Cortex of kidney (tissue), 1 donor: ENCODE measurements at regions not wholly inside any gene's neighbourhood (a gene's known extent, or its start where the extent isn't known, plus 50 kb on each side); places are given as distances from the start of the nearest gene placed in this dataset.
"Not testable (repeated sequence)": the region's sequence is repeated elsewhere in the genome, so short reads cannot be mapped to it uniquely, and the experiment has no call there.

ENCODE experiments used
- DNase-seq: peaks from one replicate; lab custom pipeline; 2025; lab: John Stamatoyannopoulos, UW

DNA sequence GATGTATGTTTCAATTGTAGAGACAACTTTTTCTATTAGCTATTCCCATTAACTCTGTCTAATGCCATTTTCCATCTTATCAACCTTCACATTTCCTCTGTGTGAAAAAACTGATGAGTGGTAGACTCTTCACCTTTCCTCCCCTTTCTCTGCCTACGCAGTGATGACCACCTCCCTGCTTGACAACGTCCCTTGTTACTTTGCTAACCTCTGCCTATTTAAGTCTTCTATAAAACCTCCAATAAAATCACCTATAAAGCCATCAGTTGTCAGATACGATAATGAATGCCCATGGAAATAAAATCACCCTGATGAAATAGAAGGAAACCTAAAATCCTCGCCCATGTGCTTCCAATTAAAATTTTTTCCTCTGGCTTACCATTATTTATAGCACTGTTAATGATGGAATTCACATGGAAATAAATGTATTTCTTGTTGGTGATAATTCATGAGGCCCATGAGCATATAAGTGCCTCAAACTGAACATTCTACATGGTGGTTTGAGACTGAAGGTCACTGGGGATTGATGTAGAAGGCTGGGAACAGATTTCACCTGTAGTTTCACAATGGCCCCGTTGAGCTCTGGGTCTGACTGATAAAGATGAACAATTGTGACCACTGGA, 1454.0 kb upstream of the SEL1L start:
- DNase-seq: no peak

DNA sequence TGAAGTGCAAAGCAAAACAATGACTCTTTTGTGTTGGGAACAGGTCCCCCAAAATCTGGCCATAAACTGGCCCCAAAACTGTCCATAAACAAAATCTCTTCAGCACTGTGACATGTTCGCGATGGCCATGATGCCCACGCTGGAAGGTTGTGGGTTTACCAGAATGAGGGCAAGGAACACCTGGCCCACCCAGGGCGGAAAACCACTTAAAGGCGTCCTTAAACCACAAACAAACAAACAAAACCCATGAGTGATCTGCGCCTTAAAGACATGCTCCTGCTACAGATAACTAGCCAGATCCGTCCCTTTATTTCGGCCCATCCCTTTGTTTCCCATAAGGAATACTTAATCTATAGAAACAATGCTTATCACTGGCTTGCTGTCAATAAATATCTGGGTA, 1460.9 kb upstream of the SEL1L start:
- not testable (repeated sequence) for DNase-seq

DNA sequence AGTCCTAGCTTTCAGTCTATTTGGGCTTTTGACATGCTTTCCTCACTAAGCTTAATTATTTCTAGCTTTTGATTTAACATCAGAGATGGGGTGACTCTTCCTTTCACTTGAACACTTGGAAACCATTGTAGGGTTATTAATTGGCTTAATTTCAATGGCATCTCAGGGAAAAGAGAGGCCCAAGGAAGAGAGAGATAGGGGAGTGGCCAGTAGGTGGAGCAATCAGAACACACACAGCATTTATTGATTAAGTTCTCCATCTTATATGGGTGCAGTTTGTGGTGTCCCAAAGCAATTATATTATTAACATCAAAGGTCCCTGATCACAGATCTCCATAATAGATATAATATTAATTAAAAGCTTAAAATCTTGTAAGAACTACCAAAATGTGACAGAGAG, 1466.1 kb upstream of the SEL1L start:
- DNase-seq: no peak

- no peak for DNase-seq
These were observed 1470.9 kb upstream of the SEL1L start for GRCh38 chr14:83004456-83005006.

GRCh38 chr14:83006121-83006670, 1472.5 kb upstream of the SEL1L start:
- no peak for DNase-seq

- DNase-seq: not testable (repeated sequence)
These were observed 1473.4 kb upstream of the SEL1L start for GRCh38 chr14:83007052-83007451.

DNA sequence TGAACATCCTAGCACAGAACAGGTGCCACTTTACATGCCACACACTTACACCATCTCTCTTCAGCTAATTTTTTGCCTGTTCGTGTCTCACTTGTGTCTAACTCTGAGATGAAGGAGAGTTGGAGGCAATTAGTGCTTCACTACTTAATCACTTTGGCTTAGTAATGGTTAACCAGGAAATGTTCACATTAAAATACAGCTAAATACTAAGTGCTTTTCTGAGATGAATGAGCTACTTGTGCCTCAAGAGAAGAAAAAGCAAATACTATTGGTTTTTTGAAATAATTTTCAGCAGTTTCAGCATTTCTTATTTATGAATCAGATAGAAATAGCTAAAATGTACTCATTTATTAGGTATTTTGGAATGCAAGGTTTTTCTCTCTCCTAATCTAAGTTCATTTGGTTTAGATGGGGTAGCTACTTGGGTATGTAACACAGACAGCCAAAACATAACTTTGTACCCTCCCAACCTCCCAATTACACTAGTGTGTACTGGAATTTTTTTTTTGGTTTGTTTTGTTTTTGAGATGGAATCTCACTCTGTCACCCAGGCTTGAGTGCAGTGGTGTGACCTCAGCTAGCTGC, 1474.1 kb upstream of the SEL1L start:
- no peak for DNase-seq

DNA sequence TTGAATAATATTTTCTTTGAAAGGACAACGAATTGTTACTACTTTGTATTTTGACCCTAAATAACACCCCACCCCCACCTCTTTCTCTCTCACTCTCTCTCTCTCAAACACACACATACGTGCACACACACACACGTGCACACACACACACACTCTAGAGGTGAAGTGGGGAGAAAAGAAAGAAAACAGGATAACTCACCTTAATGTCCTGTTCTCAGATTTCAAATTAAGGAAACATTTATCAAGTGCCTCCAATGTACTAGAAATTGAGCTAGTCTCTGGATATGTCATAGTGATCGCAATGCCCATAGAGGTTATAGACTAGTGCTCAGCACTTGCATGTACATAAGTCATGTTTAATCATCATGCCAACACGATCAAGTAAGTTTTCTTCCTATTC, 1483.6 kb upstream of the SEL1L start:
- DNase-seq: no peak

GRCh38 chr14:83019744-83020414, 1486.2 kb upstream of the SEL1L start:
- no peak for DNase-seq

- no peak for DNase-seq
These were observed 1487.7 kb upstream of the SEL1L start for GRCh38 chr14:83021323-83021722.

- no peak for DNase-seq
These were observed 1489.7 kb upstream of the SEL1L start for GRCh38 chr14:83023369-83023768.

- no peak for DNase-seq
These were observed 1507.6 kb upstream of the SEL1L start for GRCh38 chr14:83041224-83041623.

- no peak for DNase-seq
These were observed 1509.2 kb upstream of the SEL1L start for GRCh38 chr14:83042858-83043257.

GRCh38 chr14:83044001-83044400, 1510.3 kb upstream of the SEL1L start:
- no peak for DNase-seq

- no peak for DNase-seq
These were observed 1513.6 kb upstream of the SEL1L start for GRCh38 chr14:83047059-83047830.

DNA sequence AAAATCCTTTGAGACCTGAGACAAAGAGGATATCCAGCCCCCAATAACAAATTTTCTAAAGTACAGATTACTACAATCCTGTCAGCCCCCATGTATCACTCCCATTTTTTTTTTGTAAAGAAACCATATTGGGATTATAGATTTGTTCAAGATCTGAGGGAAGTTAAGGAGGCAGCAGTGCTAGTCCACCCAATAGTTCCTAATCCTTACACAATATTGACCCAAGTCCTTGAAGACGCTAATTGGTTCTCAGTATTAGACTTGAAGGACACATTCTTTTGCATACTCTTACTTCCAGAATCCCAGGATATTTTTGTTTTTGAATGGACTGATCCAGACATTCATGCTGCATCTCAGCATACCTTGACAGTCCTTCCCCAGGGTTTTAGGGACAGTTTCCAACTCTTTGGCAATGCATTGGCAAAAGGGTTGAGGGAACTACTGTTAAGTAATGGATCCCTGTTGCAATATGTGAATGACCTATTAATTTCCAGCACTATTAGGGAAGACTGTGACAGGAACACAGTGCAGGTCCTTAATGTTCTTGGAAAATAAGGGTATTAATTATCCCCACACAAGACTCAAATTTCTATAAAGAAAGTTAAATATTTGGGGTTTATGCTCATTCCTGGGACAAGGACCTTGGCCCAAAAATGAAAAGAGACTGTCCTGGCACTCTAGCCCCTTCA, 1519.5 kb upstream of the SEL1L start:
- DNase-seq: no peak

DNA sequence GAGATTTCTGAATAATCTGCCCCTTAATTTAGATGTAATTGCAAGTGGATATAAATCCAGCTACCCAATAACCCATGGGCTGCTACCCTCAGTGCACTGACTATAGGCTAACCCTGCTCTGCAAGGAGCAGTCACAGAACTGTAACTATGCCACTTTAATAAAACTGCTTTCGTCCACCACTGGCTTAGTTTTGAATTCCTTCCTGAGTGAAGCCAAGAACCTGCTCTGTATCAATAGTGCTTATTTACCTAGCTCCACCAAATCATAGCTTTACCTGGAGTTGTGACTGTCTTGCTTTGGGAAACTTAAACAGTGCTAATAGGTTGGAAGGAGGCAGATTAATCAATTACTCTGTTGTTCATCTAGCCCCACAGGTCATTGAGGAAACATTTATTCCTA, 1524.4 kb upstream of the SEL1L start:
- no peak for DNase-seq

DNA sequence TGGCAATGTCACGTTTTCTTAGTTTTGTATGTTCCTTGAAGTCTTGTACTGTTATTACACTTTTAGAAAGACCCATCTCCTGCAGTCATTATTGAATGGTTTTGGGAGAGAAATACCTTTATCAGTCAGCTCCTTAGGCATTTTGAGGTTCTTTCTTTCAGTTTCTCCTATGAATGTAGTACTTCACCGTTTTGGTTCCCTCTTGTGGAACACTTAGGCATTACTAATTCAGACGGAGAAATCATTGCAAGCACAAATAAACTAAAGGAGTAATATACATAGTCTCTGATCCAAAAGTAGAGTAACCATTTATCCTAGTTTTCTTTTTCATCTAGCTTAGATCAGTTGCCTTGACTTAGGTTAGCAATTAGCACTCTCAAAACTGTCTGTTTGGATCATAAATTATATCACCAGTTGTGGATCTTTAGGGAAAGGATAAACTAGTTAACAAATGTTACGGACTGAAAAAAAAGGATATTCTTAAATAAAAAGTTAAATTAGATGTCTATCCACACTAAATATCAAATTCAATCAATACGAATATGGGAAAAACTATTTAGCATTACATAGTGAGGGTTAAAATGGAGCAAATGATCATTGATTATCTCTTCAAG, 1538.3 kb upstream of the SEL1L start:
- DNase-seq: no peak

DNA sequence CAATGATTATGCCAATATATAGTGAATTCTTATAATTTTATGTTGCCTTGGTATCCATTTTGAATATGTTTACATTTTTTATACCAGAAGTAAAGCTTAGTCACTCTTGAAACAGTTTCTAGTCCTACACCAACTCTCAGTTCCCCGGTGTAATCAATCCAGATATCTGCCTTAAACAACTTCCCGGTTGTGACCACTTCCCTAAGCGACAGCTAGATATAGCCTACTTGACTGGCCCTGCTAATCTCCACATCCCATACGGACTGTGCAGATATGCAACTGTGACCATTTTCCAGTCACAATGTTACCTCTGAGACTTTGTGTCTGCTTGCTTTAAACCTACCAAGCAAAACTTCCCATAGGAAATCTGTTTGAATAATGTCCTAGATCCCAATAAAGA, 1551.5 kb upstream of the SEL1L start:
- DNase-seq: no peak

DNA sequence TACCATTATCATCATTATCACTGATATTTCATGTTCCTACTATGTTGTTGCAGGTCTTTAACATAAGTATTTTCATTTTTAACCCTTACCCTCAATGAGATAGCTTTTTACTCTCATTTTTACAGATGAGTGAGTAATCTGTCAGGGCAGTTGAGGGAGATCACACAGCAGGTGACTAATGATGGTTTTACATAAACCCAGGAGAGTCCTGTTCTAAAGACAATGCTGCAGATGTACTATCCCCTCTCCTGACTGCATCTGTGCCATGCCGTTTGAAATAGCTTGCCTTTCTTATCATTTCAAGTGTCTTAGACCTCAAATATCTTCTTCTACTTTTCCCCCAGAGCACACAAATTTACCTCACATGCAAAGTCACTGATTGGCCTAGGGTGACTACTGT, 1552.1 kb upstream of the SEL1L start:
- DNase-seq: no peak
